Choroid plexus epithelial cell (primary cell): ENCODE measurements at regions not wholly inside any gene's neighbourhood (a gene's known extent, or its start where the extent isn't known, plus 50 kb on each side); places are given as distances from the start of the nearest gene placed in this dataset.

ENCODE experiments used
- DNase-seq: peaks from one replicate; pipeline ENCODE4 v3.0.0-alpha.2; 2010; ENCODE audit warnings: low read depth
- H3K4me3 ChIP-seq: 2 replicates; pipeline ENCODE4 v1.5.1; 2011; ENCODE audit warnings: low read depth, mild to moderate bottlenecking, control low read depth, low read length, moderate library complexity
- CTCF ChIP-seq: conservative IDR thresholded peaks from 2 replicates; pipeline ENCODE4 v1.5.1; 2011; ENCODE audit warnings: low read depth, mild to moderate bottlenecking, control low read depth, inconsistent platforms, low read length, moderate library complexity

- no peak for TF ChIP-seq CTCF
- no peak for DNase-seq
- no peak overlapping the region for H3K4me3 ChIP-seq
Observed at GRCh38 chr12:68506619-68507018, 104.1 kb upstream of the RAP1B start.

GRCh38 chr12:68507657-68508056, 103.0 kb upstream of the RAP1B start:
- no peak for DNase-seq
- H3K4me3 ChIP-seq = no peak overlapping the region
- TF ChIP-seq CTCF = no peak

- no peak for DNase-seq
- no peak for TF ChIP-seq CTCF
- no peak overlapping the region for H3K4me3 ChIP-seq
Observed at GRCh38 chr12:68508576-68508975, 102.1 kb upstream of the RAP1B start.

- DNase-seq = no peak
- H3K4me3 ChIP-seq = no peak overlapping the region
- no peak for TF ChIP-seq CTCF
Observed at GRCh38 chr12:68509242-68509641, 101.5 kb upstream of the RAP1B start.

GRCh38 chr12:68510397-68510796, 100.3 kb upstream of the RAP1B start:
- no peak for TF ChIP-seq CTCF
- DNase-seq = no peak
- H3K4me3 ChIP-seq = no peak overlapping the region

- H3K4me3 ChIP-seq = no peak overlapping the region
- no peak for DNase-seq
- TF ChIP-seq CTCF = no peak
Observed at GRCh38 chr12:68514807-68515411, 95.8 kb upstream of the RAP1B start.

- TF ChIP-seq CTCF = no peak
- no peak overlapping the region for H3K4me3 ChIP-seq
- no peak for DNase-seq
Observed at GRCh38 chr12:68515793-68516192, 94.9 kb upstream of the RAP1B start.
